ENCODE measurements at regions not wholly inside any gene's neighbourhood (a gene's known extent, or its start where the extent isn't known, plus 50 kb on each side); places are given as distances from the start of the nearest gene placed in this dataset.

GRCh38 chr13:94968757-94969086 is 256.4 kb upstream of the SOX21 start:
- no peak for DNase-seq

GRCh38 chr13:94968040-94968756 is 255.9 kb upstream of the SOX21 start:
- peak; percentile 2 for DNase-seq

GRCh38 chr13:94967183-94968039 is 255.1 kb upstream of the SOX21 start:
- peak; percentile 49 for DNase-seq

GRCh38 chr13:94966422-94966955 is 254.1 kb upstream of the SOX21 start:
- no peak for DNase-seq

GRCh38 chr13:94959626-94960025 is 247.3 kb upstream of the SOX21 start:
- DNase-seq: no peak

- no peak for DNase-seq
These were observed 244.2 kb upstream of the SOX21 start for GRCh38 chr13:94956417-94957110.

GRCh38 chr13:94952787-94953186 is 240.4 kb upstream of the SOX21 start:
- no peak for DNase-seq

- DNase-seq: no peak
These were observed 238.0 kb upstream of the SOX21 start for GRCh38 chr13:94950303-94950702.

- no peak for DNase-seq
These were observed 235.6 kb upstream of the SOX21 start for GRCh38 chr13:94947965-94948371.

GRCh38 chr13:94947392-94947791 is 235.0 kb upstream of the SOX21 start:
- no peak for DNase-seq

- DNase-seq: no peak
These were observed 233.7 kb upstream of the SOX21 start for GRCh38 chr13:94946039-94946438.

GRCh38 chr13:94938124-94938523 is 225.8 kb upstream of the SOX21 start:
- no peak for DNase-seq

- DNase-seq: no peak
These were observed 224.3 kb upstream of the SOX21 start for GRCh38 chr13:94936633-94937032.

GRCh38 chr13:94933936-94934335 is 221.6 kb upstream of the SOX21 start:
- DNase-seq: no peak

- DNase-seq: no peak
These were observed 220.9 kb upstream of the SOX21 start for GRCh38 chr13:94933230-94933751.

GRCh38 chr13:94928127-94928775 is 215.9 kb upstream of the SOX21 start:
- DNase-seq: no peak

GRCh38 chr13:94925263-94925662 is 212.9 kb upstream of the SOX21 start:
- DNase-seq: no peak

GRCh38 chr13:94921181-94921580 is 208.8 kb upstream of the SOX21 start:
- no peak for DNase-seq

GRCh38 chr13:94920578-94920977 is 208.2 kb upstream of the SOX21 start:
- DNase-seq: no peak

- DNase-seq: no peak
These were observed 205.5 kb upstream of the SOX21 start for GRCh38 chr13:94917824-94918223.

GRCh38 chr13:94914895-94915294 is 202.6 kb upstream of the SOX21 start:
- DNase-seq: peak; percentile 3

- DNase-seq: no peak
These were observed 194.3 kb upstream of the SOX21 start for GRCh38 chr13:94906605-94907004.

Measured in activated CD4-positive, alpha-beta T cell treated with anti-CD3 and anti-CD28 coated beads for 48 hours (primary cell).